ENCODE measurements at regions not wholly inside any gene's neighbourhood (a gene's known extent, or its start where the extent isn't known, plus 50 kb on each side); places are given as distances from the start of the nearest gene placed in this dataset.
A peak's percentile ranks its signal among the peaks of the same experiment; 100 is the strongest.
"Not testable (repeated sequence)": the region's sequence is repeated elsewhere in the genome, so short reads cannot be mapped to it uniquely, and the experiment has no call there.

- DNase-seq = no peak
These were observed 73.0 kb downstream of the GBP6 start for GRCh38 chr1:89436856-89437255.

- DNase-seq = not testable (repeated sequence)
These were observed 74.4 kb downstream of the GBP6 start for GRCh38 chr1:89438301-89438700.

DNA sequence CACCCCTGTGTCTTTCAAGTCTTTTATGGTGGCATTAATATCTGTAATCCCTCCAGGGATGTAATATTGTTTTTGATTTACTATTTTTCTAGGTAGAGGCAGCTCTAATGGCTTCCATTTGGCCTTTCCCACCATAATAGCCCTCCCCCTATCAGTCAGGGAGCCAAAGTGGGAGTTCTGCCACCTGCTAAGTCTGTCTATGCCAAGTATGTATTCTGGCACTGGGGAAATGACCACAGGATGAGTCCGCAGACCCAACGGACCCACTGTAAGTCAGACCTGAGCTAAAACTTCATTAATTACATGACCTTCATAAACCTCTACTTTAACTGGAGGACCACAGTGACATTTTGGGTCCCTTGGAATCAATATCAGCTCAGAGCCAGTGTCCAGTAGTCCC lies 77.1 kb downstream of the GBP6 start:
- DNase-seq = no peak

- no peak for DNase-seq
These were observed 79.8 kb upstream of the LRRC8B start for GRCh38 chr1:89444791-89445190.

DNA sequence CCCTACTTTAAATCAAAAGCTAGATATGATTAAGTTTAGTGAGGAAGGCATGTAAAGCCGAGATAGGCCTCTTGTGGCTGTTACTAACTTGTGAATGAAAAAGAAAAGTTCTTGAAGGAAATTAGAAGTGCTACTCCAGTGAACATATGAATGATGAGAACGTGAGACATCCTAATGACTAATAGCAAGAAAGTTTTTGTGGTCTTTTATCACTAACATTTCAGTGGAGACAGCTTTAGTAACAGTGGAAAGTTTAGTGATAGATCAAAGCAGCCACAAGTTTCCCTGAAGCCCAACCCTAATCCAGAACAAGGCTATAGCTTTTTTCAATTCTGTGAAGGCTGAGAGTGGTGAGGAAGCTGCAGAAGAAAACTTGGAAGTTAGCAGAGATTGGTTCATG lies 73.6 kb upstream of the LRRC8B start:
- DNase-seq = peak; percentile 64

- DNase-seq = no peak
These were observed 71.3 kb upstream of the LRRC8B start for GRCh38 chr1:89453123-89453972.

- peak; percentile 31 for DNase-seq
These were observed 69.6 kb upstream of the LRRC8B start for GRCh38 chr1:89454845-89455521.

DNA sequence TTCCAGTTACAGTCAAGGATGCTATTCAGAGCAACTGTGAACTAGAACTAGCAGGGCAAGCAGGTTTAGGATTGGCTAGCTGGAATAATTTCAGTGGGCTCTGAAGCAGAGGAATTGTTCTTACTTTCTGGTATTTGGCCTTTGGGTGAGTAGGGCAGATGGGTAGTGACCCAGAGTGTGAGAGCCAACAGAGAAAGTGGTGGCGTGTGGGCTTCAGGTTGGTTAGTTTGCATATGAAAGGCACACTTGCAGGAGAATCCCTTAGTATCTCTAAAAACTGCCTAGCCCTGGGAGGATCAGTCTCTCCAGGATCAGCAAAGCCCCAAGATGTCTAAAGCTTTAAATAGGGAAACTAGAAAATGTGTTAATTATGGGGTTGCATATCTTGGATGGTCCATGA lies 67.6 kb upstream of the LRRC8B start:
- no peak for DNase-seq

DNA sequence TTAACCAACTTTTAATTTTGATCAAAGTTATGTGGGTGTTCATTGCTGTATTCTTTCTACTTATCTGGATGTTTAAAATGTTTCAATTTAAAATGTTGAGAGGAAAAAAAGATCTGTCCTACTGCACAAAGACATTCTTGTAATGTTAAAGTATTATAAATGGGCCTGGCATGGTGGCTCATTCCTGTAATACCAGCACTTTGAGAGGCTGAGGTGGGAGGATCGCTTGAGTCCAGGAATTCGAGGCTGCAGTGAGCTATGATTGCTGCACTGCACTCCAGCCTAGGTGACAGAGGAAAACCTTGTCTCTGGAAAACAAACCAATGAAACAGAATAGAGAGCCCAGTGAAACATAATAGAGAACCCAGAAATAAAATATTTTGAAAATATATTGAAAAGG lies 65.5 kb upstream of the LRRC8B start:
- no peak for DNase-seq

GRCh38 chr1:89460325-89460724 lies 64.3 kb upstream of the LRRC8B start:
- DNase-seq = no peak

GRCh38 chr1:89462250-89462649 lies 62.4 kb upstream of the LRRC8B start:
- no peak for DNase-seq

GRCh38 chr1:89464008-89464407 lies 60.6 kb upstream of the LRRC8B start:
- no peak for DNase-seq

DNA sequence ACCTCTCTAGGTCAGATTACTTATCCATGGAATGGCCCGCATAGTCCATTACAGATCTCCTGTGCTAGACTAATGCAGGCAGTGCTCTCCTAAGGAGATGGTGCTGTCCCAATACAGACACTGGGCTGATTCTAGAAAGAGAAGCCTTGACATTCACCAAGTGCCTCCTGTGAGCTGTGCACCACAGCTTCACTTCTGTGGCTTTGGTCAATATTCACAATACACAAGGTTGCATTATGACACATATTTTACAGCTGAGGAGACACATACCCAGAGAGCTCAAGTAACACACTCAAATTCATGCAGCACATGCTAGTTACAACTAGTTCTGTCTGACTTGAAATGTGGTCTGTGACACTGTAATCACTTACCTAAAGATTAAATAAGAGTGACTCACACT lies 59.4 kb upstream of the LRRC8B start:
- DNase-seq = no peak

DNA sequence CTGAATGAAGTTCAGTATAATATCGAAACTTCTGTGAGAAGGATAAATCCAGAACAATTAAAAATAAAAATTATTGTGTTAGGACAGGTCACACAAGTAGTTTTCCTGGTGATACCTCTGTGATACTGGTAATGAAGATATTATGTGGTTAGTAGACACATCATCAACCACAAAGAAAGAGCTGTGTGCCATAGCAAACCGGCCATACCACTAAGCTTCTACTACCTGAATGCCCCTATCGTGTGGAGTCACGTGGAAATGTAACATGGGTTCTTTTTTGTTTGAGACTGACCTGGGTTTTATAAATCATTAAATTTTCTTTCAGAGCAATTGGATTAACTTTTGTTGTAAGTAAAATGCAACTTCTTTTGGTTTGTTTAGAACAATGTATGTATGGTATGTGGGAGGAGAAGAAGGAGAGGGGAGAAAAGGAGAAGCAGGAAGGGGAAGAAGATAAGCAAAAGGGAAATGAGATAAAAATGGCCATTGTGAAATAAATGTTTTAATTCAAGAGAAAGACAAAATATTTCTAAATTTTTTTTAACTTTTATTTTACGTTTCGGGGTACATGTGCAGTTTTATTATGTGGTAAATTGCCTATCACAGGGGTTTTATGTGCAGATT lies 58.2 kb upstream of the LRRC8B start:
- DNase-seq = no peak

- DNase-seq = no peak
These were observed 52.4 kb upstream of the LRRC8B start for GRCh38 chr1:89472253-89472652.

- DNase-seq = no peak
These were observed 51.7 kb upstream of the LRRC8B start for GRCh38 chr1:89472886-89473417.

Measured in NCI-H226 (cell line).